ENCODE measurements at regions not wholly inside any gene's neighbourhood (a gene's known extent, or its start where the extent isn't known, plus 50 kb on each side); places are given as distances from the start of the nearest gene placed in this dataset.
A peak's percentile ranks its signal among the peaks of the same experiment; 100 is the strongest.

- DNase-seq, result no peak
- intact Hi-C loops (cut with DNase I, micrococcal nuclease), result no loop called here
Observed at GRCh38 chr11:69994810-69995209, 83.3 kb upstream of the ANO1 start.

GRCh38 chr11:69995697-69996096, 82.4 kb upstream of the ANO1 start:
- intact Hi-C loops (cut with DNase I, micrococcal nuclease), result no loop called here
- ATAC-seq (no peak), DNase-seq (no peak)

More at GRCh38 chr11:69994810-69995209, 83.3 kb upstream of the ANO1 start:
- no peak for ATAC-seq

GRCh38 chr11:69996451-69996850, 81.7 kb upstream of the ANO1 start:
- no peak for DNase-seq
- intact Hi-C loops (cut with DNase I, micrococcal nuclease), result no loop called here
- no peak for ATAC-seq

GRCh38 chr11:69997352-69997751, 80.8 kb upstream of the ANO1 start:
- intact Hi-C loops (cut with DNase I, micrococcal nuclease), result no loop called here
- ATAC-seq, result no peak
- DNase-seq, result no peak

- ATAC-seq, result peak; percentile 69
- DNase-seq, result no peak
- intact Hi-C loops (cut with DNase I, micrococcal nuclease), result no loop called here
Observed at GRCh38 chr11:69999721-70000120, 78.4 kb upstream of the ANO1 start.

- no peak for ATAC-seq
- intact Hi-C loops (cut with DNase I, micrococcal nuclease), result no loop called here
- no peak for DNase-seq
Observed at GRCh38 chr11:70000228-70000627, 77.9 kb upstream of the ANO1 start.

- ATAC-seq, result no peak
- intact Hi-C loops (cut with DNase I, micrococcal nuclease), result no loop called here
- no peak for DNase-seq
Observed at GRCh38 chr11:70001246-70001645, 76.9 kb upstream of the ANO1 start.

GRCh38 chr11:70002433-70002832, 75.7 kb upstream of the ANO1 start:
- intact Hi-C loops (cut with DNase I, micrococcal nuclease), result no loop called here
- no peak for ATAC-seq
- DNase-seq, result no peak

- intact Hi-C loops (cut with DNase I, micrococcal nuclease), result no loop called here
- no peak for DNase-seq
- no peak for ATAC-seq
Observed at GRCh38 chr11:70005107-70005818, 72.9 kb upstream of the ANO1 start.

- DNase-seq, result no peak
- intact Hi-C loops (cut with DNase I, micrococcal nuclease), result no loop called here
- ATAC-seq, result no peak
Observed at GRCh38 chr11:70007796-70008195, 70.3 kb upstream of the ANO1 start.

GRCh38 chr11:70010774-70011173, 67.3 kb upstream of the ANO1 start:
- DNase-seq, result no peak
- ATAC-seq, result no peak
- intact Hi-C loops (cut with DNase I, micrococcal nuclease), result no loop called here

- ATAC-seq (no peak), DNase-seq (no peak)
- intact Hi-C loops (cut with DNase I, micrococcal nuclease), result no loop called here
Observed at GRCh38 chr11:70012134-70012733, 65.9 kb upstream of the ANO1 start.

GRCh38 chr11:70014291-70014690, 63.8 kb upstream of the ANO1 start:
- intact Hi-C loops (cut with DNase I, micrococcal nuclease), result no loop called here
- DNase-seq (no peak), ATAC-seq (no peak)

- intact Hi-C loops (cut with DNase I, micrococcal nuclease), result no loop called here
- DNase-seq (no peak), ATAC-seq (no peak)
Observed at GRCh38 chr11:70016666-70017367, 61.3 kb upstream of the ANO1 start.

GRCh38 chr11:70018816-70019215, 59.3 kb upstream of the ANO1 start:
- DNase-seq (no peak), ATAC-seq (no peak)
- intact Hi-C loops (cut with DNase I, micrococcal nuclease), result no loop called here

GRCh38 chr11:70019576-70020011, 58.5 kb upstream of the ANO1 start:
- ATAC-seq (no peak), DNase-seq (no peak)
- intact Hi-C loops (cut with DNase I, micrococcal nuclease), result no loop called here

- intact Hi-C loops (cut with DNase I, micrococcal nuclease), result no loop called here
- DNase-seq (no peak), ATAC-seq (no peak)
Observed at GRCh38 chr11:70020336-70021214, 57.5 kb upstream of the ANO1 start.

GRCh38 chr11:70021586-70021985, 56.5 kb upstream of the ANO1 start:
- DNase-seq (no peak), ATAC-seq (no peak)
- intact Hi-C loops (cut with DNase I, micrococcal nuclease), result no loop called here

- intact Hi-C loops (cut with DNase I, micrococcal nuclease), result no loop called here
- no peak for DNase-seq
Observed at GRCh38 chr11:70024036-70024772, 53.9 kb upstream of the ANO1 start.

More at GRCh38 chr11:70024036-70024772, 53.9 kb upstream of the ANO1 start:
- ATAC-seq, result no peak
